Vagina (tissue), 2 donors: ENCODE measurements at regions not wholly inside any gene's neighbourhood (a gene's known extent, or its start where the extent isn't known, plus 50 kb on each side); places are given as distances from the start of the nearest gene placed in this dataset.
A peak's percentile ranks its signal among the peaks of the same experiment; 100 is the strongest.

Experiments
- CTCF ChIP-seq, 3 experiments: fragments of 450-650 bp in 2 of 3; fragments of 200-600 bp in 1 of 3; sonication (generic) in 1 of 3; IDR thresholded peaks; one replicate each; pipeline ENCODE4 v1.5.1; 2017 to 2019; ENCODE audit warnings: antibody characterized with exemption in 3 of 3, mild to moderate bottlenecking in 2 of 3, moderate library complexity in 2 of 3
- POLR2AphosphoS5 ChIP-seq, 2 donors: sonication (generic); formaldehyde crosslinking; IDR thresholded peaks; one replicate each; pipeline ENCODE4 v1.9.0; 2017; ENCODE audit warnings: antibody characterized with exemption in 2 of 2, mild to moderate bottlenecking in 2 of 2, low read depth in 1 of 2; ENCODE audit not compliant: insufficient read depth in 1 of 2

DNA sequence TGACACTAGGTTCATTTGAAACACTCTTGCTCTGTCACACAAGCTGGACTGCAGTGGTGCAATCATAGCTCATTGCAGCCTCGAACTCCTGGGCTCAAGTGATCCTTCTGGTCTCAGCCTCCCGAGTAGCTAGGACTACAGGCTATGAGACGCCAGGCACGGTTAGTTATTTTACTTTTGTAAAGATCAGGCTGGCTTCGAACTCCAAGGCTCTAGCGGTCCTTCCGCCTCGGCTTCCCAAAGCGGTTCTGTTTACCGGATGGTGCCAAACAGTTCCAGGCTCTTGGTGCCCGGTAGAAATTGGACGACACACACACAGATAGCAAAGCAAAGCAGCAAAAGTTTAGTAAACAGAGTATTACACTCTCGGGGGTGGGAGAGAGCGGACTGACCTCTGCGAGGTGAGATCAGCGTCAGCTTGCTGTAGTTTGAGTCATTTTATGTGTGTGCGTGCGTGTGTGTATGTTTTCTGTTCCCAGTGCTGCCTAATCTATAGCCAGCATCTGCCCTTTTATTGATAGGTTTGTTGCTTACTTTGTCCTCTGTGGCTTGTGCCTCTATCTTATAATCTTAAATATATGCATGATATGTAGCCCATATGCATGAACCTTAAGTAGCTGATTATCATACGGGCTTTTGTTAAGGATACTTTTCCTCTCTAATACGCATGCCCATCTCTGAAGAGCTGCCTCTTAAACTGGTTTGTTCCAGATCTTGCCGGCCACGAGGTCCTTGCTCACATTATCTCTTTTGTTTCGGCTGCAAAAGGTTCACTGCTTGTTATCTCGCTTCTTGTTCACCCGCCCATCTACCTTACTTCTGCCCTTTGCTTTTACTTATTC lies 75.2 kb downstream of the OR2B2 start:
- TF ChIP-seq CTCF (IDR thresholded peaks at IDR 0.05) (no peak), POLR2AphosphoS5 (IDR thresholded peaks at IDR 0.05; ENCODE audit: insufficient read depth in 1 of 2, low read depth in 1 of 2) (peak in 1 of 2 donors; percentile 84)
